ENCODE measurements at regions not wholly inside any gene's neighbourhood (a gene's known extent, or its start where the extent isn't known, plus 50 kb on each side); places are given as distances from the start of the nearest gene placed in this dataset.

DNA sequence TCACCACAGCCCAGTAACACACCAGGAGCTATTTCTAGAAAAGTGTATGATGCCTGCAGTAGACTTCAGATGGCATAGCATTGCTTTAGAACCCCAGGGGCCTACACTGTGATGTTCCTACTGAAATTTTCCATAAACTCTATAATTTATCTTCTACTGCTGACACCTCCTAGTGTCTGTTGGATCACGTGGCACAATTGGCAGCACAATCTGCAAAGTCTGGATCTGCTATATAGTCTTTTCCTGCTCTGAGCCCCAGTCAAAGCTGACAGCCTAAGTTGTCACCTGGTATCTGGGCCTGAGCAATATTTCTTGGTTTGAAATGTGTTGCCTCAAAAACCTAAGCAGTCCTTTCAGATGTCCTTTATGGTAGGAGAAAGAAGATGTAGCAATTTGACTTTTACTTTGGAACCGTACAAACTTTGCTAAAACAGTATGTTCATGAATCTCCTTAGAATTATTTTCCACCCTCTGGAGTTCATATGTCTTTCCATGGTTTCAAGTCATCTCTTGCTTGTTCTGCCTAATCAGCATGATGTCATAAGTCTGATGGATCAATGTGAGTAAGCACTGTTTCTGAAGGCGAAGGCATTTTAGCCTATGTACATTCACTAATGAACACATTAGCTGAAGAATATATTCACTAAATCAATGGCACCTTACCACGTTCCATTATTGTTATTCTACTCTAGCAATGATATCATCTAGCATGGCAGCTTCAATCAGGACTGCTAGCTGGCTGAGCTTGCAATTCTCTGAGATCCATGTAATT is 536.5 kb upstream of the NBEA start:
- TF ChIP-seq CTCF (IDR thresholded peaks at IDR 0.05) (no peak), EZH2 (IDR thresholded peaks at IDR 0.05; ENCODE audit: borderline replicate concordance, insufficient read depth, low read depth, low read length, poor library complexity, severe bottlenecking) (no peak)
